H9 (cell line): ENCODE measurements at regions not wholly inside any gene's neighbourhood (a gene's known extent, or its start where the extent isn't known, plus 50 kb on each side); places are given as distances from the start of the nearest gene placed in this dataset.

Source experiments
- DNase-seq: peaks from one replicate; pipeline ENCODE4 v3.0.0-alpha.2; 2017
- H2AFZ ChIP-seq: one replicate; pipeline ENCODE4 v1.6.1; 2013; ENCODE audit warnings: mild to moderate bottlenecking, low read length, control low read depth, moderate library complexity
- H2AK5ac ChIP-seq: 2 replicates; pipeline ENCODE4 v1.6.1; 2013; ENCODE audit warnings: low read length, control low read depth, mixed read lengths; ENCODE audit not compliant: insufficient read length
- H2BK120ac ChIP-seq: one replicate; pipeline ENCODE4 v1.6.1; 2013; ENCODE audit warnings: low read depth, mild to moderate bottlenecking, low read length, control low read depth, inconsistent platforms; ENCODE audit not compliant: poor library complexity, severe bottlenecking
- H2BK12ac ChIP-seq: 2 replicates; pipeline ENCODE4 v1.6.1; 2013; ENCODE audit warnings: low read length, control low read depth, mixed read lengths, low read depth; ENCODE audit not compliant: insufficient read length
- H2BK15ac ChIP-seq: 2 replicates; pipeline ENCODE4 v1.6.1; 2013; ENCODE audit warnings: low read depth, low read length, control low read depth
- H2BK20ac ChIP-seq: one replicate; pipeline ENCODE4 v1.6.1; 2013; ENCODE audit warnings: low read depth, mild to moderate bottlenecking, low read length, control low read depth, inconsistent platforms; ENCODE audit not compliant: poor library complexity, severe bottlenecking
- H2BK5ac ChIP-seq: 2 replicates; pipeline ENCODE4 v1.6.1; 2013; ENCODE audit warnings: low read length, control low read depth, mixed read lengths; ENCODE audit not compliant: insufficient read length
- H3K14ac ChIP-seq: 2 replicates; pipeline ENCODE4 v1.6.1; 2013; ENCODE audit warnings: low read length, control low read depth; ENCODE audit not compliant: insufficient read depth
- H3K18ac ChIP-seq: 2 replicates; pipeline ENCODE4 v1.6.1; 2013; ENCODE audit warnings: low read depth, mild to moderate bottlenecking, mixed read lengths, low read length, control low read depth; ENCODE audit not compliant: insufficient read length
- H3K23ac ChIP-seq: 2 replicates; pipeline ENCODE4 v1.6.1; 2013; ENCODE audit warnings: low read length, control low read depth, mixed read lengths, low read depth; ENCODE audit not compliant: insufficient read length
- H3K23me2 ChIP-seq: 2 replicates; pipeline ENCODE4 v1.6.1; 2013; ENCODE audit warnings: low read depth, mild to moderate bottlenecking, mixed read lengths, low read length, control low read depth; ENCODE audit not compliant: insufficient read length, poor library complexity, severe bottlenecking
- H3K27ac ChIP-seq: 2 replicates; pipeline ENCODE4 v1.5.1; 2013; ENCODE audit warnings: low read length, control low read depth, mixed read lengths, low read depth; ENCODE audit not compliant: insufficient read length
- H3K27me3 ChIP-seq: 2 replicates; pipeline ENCODE4 v1.6.1; 2013; ENCODE audit warnings: low read length, control low read depth, inconsistent platforms; ENCODE audit not compliant: insufficient read depth
- H3K4ac ChIP-seq: 2 replicates; pipeline ENCODE4 v1.6.1; 2013; ENCODE audit warnings: low read depth, mild to moderate bottlenecking, control low read depth, inconsistent platforms, low read length, moderate library complexity
- H3K4me1 ChIP-seq: 2 replicates; pipeline ENCODE4 v1.6.1; 2013; ENCODE audit warnings: low read length, control low read depth, inconsistent platforms; ENCODE audit not compliant: insufficient read depth
- H3K4me2 ChIP-seq: 2 replicates; pipeline ENCODE4 v1.6.1; 2013; ENCODE audit warnings: low read length, control low read depth, mixed read lengths; ENCODE audit not compliant: insufficient read length, insufficient read depth
- H3K56ac ChIP-seq: 2 replicates; pipeline ENCODE4 v1.6.1; 2013; ENCODE audit warnings: low read depth, mild to moderate bottlenecking, mixed read lengths, low read length, control low read depth; ENCODE audit not compliant: insufficient read length
- H3K79me1 ChIP-seq: 2 replicates; pipeline ENCODE4 v1.6.1; 2013; ENCODE audit warnings: low read depth, mild to moderate bottlenecking, moderate library complexity, low read length, control low read depth, inconsistent platforms; ENCODE audit not compliant: insufficient read depth, poor library complexity, severe bottlenecking
- H3K79me2 ChIP-seq: 2 replicates; pipeline ENCODE4 v1.6.1; 2013; ENCODE audit warnings: low read length, control low read depth, inconsistent platforms; ENCODE audit not compliant: insufficient read depth
- H3K9ac ChIP-seq: 2 replicates; pipeline ENCODE4 v1.6.1; 2013; ENCODE audit warnings: low read length, control low read depth, mixed read lengths; ENCODE audit not compliant: insufficient read length; ENCODE audit errors: extremely low read depth
- H3K9me3 ChIP-seq: one replicate; pipeline ENCODE4 v1.6.1; 2013; ENCODE audit warnings: low read depth, low read length, inconsistent platforms; ENCODE audit not compliant: control insufficient read depth
- H3T11ph ChIP-seq: one replicate; pipeline ENCODE4 v1.6.1; 2013; ENCODE audit warnings: mild to moderate bottlenecking, low read length, control low read depth, inconsistent platforms
- H4K20me1 ChIP-seq: one replicate; pipeline ENCODE4 v1.6.1; 2013; ENCODE audit not compliant: control insufficient read depth, insufficient read length, insufficient read depth
- H4K5ac ChIP-seq: 2 replicates; pipeline ENCODE4 v1.6.1; 2013; ENCODE audit warnings: low read depth, mild to moderate bottlenecking, mixed read lengths, low read length, control low read depth; ENCODE audit not compliant: insufficient read length
- H4K8ac ChIP-seq: replicated peaks from 2 replicates; pipeline ENCODE4 v1.6.1; 2013; ENCODE audit warnings: low read length, control low read depth, mixed read lengths, low read depth; ENCODE audit not compliant: insufficient read length
- H4K91ac ChIP-seq: 2 replicates; pipeline ENCODE4 v1.6.1; 2013; ENCODE audit warnings: low read depth, mild to moderate bottlenecking, moderate library complexity, mixed read lengths, low read length, control low read depth; ENCODE audit not compliant: insufficient read length
- H3K27ac Mint-ChIP-seq, 3 experiments: 2 replicates in 2 of 3; 3 replicates in 1 of 3; pipeline ENCODE4 v1.8.0; 2020 to 2021; ENCODE audit warnings: mixed read lengths in 3 of 3, mild to moderate bottlenecking in 1 of 3, moderate library complexity in 1 of 3
- H3K27me3 Mint-ChIP-seq: 2 replicates; pipeline ENCODE4 v1.8.0; 2021; ENCODE audit warnings: low read depth, mild to moderate bottlenecking, moderate library complexity, mixed read lengths
- H3K36me3 Mint-ChIP-seq, 3 experiments: 2 replicates in 2 of 3; 3 replicates in 1 of 3; pipeline ENCODE4 v1.8.0; 2020 to 2021; ENCODE audit warnings: low read depth in 3 of 3, mixed read lengths in 3 of 3; ENCODE audit not compliant: insufficient read depth in 1 of 3
- H3K4me1 Mint-ChIP-seq, 2 experiments: 2 replicates each; pipeline ENCODE4 v1.8.0; 2020; ENCODE audit warnings: mixed read lengths in 2 of 2
- H3K4me3 Mint-ChIP-seq, 2 experiments: 2 replicates in 1 of 2; 3 replicates in 1 of 2; pipeline ENCODE4 v1.8.0; 2020 to 2021; ENCODE audit warnings: mild to moderate bottlenecking in 2 of 2, mixed read lengths in 2 of 2, moderate library complexity in 1 of 2
- H3K9me3 Mint-ChIP-seq, 2 experiments: 2 replicates in 1 of 2; 3 replicates in 1 of 2; pipeline ENCODE4 v1.8.0; 2020; ENCODE audit warnings: mild to moderate bottlenecking in 2 of 2, mixed read lengths in 2 of 2, moderate library complexity in 1 of 2
- CTCF ChIP-seq: fragments of 200-600 bp; sonication (generic); conservative IDR thresholded peaks from 3 replicates; pipeline ENCODE4 v1.8.0; 2021; ENCODE audit warnings: antibody characterized with exemption, mild to moderate bottlenecking
- WGBS: extraction: QIAGEN DNeasy Blood & Tissue Kit; methylation state at CpG from one replicate; pipeline ENCODE4 v1.1.7; 2013; ENCODE audit warnings: missing lambda C conversion rate, low lambda C conversion rate, mixed read lengths; ENCODE audit not compliant: insufficient read length; ENCODE audit errors: extremely low coverage; 5-methylcytosine and 5-hydroxymethylcytosine counted together

GRCh38 chr10:44851881-44852280 lies 59.3 kb upstream of the TMEM72 start:
- Histone ChIP-seq H2AK5ac (no peak overlapping the region), H3K4me2 (no peak overlapping the region), H2BK15ac (no peak overlapping the region), H2BK120ac (no peak overlapping the region), H3K79me1 (no peaks in the 10 kb centered on the region), H4K91ac (no peak overlapping the region), H3K79me2 (no peaks in the 10 kb centered on the region), H3K9me3 (no peaks in the 10 kb centered on the region), H3K23me2 (no peaks in the 10 kb centered on the region), H2BK20ac (no peak overlapping the region), H3K27ac (no peak overlapping the region), H2BK5ac (no peak overlapping the region), H3K4ac (no peak overlapping the region), H2AFZ (no peak overlapping the region), H3K4me1 (no peaks in the 10 kb centered on the region), H4K8ac (no peak overlapping the region), H3K23ac (no peak overlapping the region), H4K5ac (no peak overlapping the region), H3K9ac (no peak overlapping the region), H2BK12ac (no peak overlapping the region), H3K14ac (no peak overlapping the region), H3K27me3 (no peaks in the 10 kb centered on the region; the same call in 1 of the 2 replicates), H3K18ac (no peak overlapping the region), H3T11ph (no peak overlapping the region), H4K20me1 (no peaks in the 10 kb centered on the region), H3K56ac (no peak overlapping the region)
- H3K27me3 Mint-ChIP-seq: peaks cover 28% of the 10 kb centered on the region
- peaks cover 16 to 21% of the 10 kb centered on the region in 2 experiments for H3K4me1 Mint-ChIP-seq
- no CpG with 5 or more reads among the region's 8 CpGs for WGBS
- DNase-seq: no peak
- no peak for TF ChIP-seq CTCF
- H3K36me3 Mint-ChIP-seq: no peaks in the 10 kb centered on the region; a peak in 1 of 7 replicates
- H3K9me3 Mint-ChIP-seq: peaks cover 0 to 3% of the 10 kb centered on the region in 2 experiments; a peak in 2 of 5 replicates
- H3K4me3 Mint-ChIP-seq: no peak overlapping the region
- no peak overlapping the region for H3K27ac Mint-ChIP-seq
